Gastrocnemius medialis (tissue), 4 donors: ENCODE measurements at regions not wholly inside any gene's neighbourhood (a gene's known extent, or its start where the extent isn't known, plus 50 kb on each side); places are given as distances from the start of the nearest gene placed in this dataset.

Experiments used
- POLR2A ChIP-seq, 2 donors: fragments of 450-650 bp; IDR thresholded peaks; one replicate each; pipeline ENCODE4 v1.6.1; 2017; ENCODE audit warnings: antibody characterized with exemption in 2 of 2, mild to moderate bottlenecking in 2 of 2, moderate library complexity in 2 of 2
- TF ChIP-seq, protein P1 (sequence below), 5 experiments: fragments of 450-650 bp in 3 of 5; fragments of 200-600 bp in 2 of 5; sonication (generic) in 2 of 5; IDR thresholded peaks in 4 of 5; conservative IDR thresholded peaks in 1 of 5; 1 replicate in 4 of 5; 2 replicates in 1 of 5; pipeline ENCODE4 v1.5.1; 2016 to 2019; ENCODE audit warnings: antibody characterized with exemption in 5 of 5, mild to moderate bottlenecking in 3 of 5, moderate library complexity in 3 of 5

DNA sequence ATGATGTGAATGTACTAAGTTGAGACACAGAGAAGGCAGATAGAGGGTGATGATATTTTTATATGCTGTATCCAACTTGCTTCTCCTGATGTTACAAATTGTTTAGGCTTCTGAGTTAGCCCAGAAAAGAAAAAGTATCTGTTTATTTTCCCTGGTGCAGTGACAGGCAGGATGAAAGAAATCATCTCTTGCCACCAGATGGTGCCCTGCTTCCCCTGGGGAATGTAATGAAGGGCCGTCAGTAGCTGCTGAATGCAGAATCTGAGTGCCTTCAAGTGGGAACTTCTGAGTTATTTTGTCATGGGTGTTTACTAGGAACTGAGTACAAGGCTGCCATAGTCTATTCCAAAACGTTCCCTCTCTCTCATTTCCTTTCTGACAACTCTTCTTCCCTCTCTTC, 525.6 kb downstream of the MBD2 start:
- TF ChIP-seq, protein P1, sequence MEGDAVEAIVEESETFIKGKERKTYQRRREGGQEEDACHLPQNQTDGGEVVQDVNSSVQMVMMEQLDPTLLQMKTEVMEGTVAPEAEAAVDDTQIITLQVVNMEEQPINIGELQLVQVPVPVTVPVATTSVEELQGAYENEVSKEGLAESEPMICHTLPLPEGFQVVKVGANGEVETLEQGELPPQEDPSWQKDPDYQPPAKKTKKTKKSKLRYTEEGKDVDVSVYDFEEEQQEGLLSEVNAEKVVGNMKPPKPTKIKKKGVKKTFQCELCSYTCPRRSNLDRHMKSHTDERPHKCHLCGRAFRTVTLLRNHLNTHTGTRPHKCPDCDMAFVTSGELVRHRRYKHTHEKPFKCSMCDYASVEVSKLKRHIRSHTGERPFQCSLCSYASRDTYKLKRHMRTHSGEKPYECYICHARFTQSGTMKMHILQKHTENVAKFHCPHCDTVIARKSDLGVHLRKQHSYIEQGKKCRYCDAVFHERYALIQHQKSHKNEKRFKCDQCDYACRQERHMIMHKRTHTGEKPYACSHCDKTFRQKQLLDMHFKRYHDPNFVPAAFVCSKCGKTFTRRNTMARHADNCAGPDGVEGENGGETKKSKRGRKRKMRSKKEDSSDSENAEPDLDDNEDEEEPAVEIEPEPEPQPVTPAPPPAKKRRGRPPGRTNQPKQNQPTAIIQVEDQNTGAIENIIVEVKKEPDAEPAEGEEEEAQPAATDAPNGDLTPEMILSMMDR (IDR thresholded peaks at IDR 0.05 in 4 of 5, conservative IDR thresholded peaks at IDR 0.05 in 1 of 5) = peak in 2 of 5 experiments; percentile 19 to 22
- TF ChIP-seq POLR2A (IDR thresholded peaks at IDR 0.05) = no peak
